ENCODE measurements at regions not wholly inside any gene's neighbourhood (a gene's known extent, or its start where the extent isn't known, plus 50 kb on each side); places are given as distances from the start of the nearest gene placed in this dataset.
"Not testable (repeated sequence)": the region's sequence is repeated elsewhere in the genome, so short reads cannot be mapped to it uniquely, and the experiment has no call there.

DNA sequence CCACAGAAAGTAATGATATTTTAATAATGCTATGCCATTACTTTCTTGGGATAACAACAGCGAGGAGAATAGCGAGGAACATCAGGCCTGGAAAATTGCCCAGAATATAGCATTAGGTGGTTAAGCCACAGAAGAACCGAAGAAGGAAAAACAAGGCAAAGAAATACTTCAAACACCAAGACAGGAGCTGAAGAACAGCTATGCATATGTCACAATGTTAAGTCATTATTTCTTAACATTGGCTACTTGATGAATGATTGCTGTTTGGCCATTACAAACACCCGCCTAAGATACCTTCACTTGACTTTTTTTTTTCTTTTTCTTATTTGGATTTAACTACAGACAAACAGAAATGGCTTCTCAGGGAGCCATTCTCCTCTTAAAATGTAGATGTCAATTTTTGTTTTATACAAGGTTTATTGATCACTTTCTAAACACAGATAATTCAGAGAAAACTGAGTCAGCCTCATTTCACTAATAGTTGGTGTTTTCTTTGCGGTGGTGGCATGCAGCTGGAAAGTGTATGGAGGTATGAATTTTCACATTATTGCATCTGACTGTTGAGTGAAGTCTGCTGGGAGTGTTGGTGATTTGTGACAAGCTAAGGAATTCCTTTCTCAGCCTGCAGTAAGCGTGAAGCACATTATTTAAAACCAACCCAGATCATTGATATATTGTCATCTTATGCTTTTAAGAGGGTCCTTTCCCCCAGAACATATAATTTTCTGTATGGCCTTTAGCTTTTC lies 705.7 kb upstream of the NR2F2 start:
- intact Hi-C loops (cut with micrococcal nuclease), result no loop called here

DNA sequence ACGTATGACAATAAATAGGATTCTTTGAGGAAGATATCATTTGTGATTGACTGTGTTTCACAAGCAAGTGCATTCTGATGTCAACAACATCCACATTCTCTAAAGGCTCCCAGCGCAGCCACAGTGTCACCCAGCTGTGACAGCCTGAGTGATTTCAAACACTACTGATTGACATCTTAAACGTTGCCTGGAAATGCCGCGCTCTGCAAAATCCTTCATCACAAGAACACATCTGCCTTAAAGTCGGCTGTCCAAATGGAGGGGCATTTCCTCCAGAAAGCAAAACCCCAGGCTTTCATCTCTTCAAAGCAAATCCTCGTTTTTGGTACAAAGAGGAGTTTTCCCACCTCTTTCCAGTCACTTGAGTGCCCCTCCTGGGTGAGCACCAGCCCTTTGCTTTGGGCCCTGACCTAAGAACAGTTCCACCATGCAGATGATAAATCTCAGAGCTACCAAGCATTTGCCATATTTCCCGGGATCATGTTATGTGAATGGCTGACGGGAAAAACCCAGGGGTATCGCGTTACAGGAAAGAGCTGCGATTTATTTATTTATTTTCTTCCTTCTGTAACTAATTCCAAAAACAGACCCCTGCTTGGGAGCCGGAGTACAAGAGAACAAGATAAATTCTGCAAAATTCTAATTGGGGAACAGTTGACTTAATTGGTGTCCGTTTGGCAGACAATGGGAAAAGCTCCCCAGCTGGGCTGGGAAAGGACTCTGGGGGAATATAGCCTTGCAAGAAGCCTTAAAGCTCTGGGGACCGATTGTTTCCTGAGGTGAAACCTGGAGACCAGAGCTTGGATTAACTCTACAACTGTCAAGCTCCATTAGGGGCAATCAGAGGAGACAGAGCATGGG lies 703.8 kb upstream of the NR2F2 start:
- intact Hi-C loops (cut with micrococcal nuclease), result no loop called here

DNA sequence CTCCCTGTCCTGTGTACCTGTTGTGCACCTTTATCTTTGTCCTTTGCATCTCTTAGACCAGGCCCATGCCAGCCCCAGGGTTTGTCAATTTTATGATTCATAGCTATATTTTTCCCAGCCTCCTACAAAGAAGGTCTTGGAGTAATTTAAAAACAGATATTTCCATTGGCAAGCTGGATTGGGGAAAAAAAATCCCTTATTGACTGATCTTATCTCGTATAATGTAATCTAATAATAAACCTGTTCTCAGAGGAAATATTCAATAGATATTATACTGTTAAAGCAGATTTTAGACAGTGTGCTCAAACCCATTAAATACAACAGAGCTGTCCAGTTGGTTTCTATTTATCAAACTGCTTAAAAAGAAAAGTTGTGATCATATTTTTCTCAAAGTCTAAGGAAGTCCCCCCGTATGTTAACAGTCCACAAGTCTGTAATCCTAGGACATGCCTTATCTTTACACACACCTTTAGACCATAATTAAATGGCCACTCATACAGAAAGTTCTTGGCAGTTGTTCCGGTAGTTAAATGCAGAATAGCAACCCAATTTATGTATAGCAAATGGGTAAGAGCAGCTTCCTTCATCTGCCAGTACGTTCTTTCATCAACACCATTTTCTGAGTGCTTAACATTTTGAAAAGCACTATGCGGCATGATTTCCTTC lies 700.9 kb upstream of the NR2F2 start:
- intact Hi-C loops (cut with micrococcal nuclease), result no loop called here

DNA sequence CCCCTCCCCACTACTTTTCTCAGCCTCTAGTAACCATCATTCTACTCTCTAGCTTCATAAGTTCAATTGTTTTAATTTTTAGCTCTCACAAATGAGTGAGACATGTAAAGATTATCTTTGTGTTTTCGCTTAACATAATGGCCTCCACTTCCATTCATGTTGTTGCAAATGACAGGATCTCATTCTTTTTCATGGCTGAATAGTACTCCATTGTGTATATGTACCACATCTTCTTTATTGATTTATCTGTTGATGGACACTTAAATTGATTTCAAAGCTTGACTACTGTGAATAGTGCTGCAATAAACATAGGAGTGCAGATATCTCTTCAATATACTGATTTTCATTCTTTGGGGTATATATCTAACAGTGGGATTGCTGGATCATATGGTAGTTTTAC lies 699.8 kb upstream of the NR2F2 start:
- intact Hi-C loops (cut with micrococcal nuclease), result no loop called here

DNA sequence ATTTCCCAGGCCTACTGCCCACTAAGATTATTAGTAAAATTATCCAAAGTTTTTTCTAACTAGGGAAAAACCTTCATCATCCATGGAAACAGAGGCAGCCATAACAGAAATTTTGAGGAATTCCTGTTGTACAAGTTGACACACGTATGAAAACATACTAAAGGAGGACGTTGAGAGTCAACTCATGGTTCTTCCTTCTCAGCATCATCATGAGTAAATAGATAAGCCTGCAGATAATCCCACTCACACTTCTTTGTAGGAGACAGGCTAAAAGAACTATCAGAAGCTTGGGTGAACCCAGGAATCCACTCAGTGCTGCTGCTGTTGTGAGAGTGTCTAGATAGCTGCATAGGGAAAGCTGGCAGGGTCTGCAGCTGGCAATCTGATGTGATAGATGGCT lies 694.8 kb upstream of the NR2F2 start:
- intact Hi-C loops (cut with micrococcal nuclease), result no loop called here

DNA sequence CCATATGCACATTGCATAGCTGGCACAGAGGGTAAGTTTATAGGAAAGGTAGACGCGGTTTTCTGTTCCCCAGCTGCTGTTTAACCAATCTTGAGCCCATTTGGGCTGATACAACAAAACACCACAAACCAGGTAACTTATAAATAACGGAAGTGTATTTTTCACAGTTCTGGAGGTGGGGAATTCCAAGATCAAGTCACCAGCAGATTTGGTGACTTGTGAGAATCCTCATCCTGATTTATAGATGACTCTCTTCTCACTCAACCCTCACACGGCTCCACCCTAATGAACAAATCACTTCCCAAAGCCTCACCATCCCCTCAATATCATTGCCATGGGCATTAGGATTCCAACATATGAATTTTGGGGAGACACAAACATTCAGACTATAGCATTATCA lies 694.4 kb upstream of the NR2F2 start:
- intact Hi-C loops (cut with micrococcal nuclease), result no loop called here

DNA sequence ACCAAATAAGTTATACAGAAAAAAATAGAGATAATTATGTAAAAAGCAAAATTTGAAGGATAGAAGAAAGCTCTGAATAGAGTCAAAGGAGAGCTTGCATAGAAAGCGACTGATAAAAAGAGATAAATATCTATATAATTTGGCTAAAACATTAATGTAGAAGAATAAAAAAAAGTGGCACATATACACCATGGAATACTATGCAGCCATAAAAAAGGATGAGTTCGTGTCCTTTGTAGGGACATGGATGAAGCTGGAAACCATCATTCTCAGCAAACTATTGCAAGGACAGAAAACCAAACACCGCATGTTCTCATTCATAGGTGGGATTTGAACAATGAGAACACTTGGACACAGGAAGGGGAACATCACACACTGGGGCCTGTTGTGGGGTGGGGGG lies 693.3 kb upstream of the NR2F2 start:
- intact Hi-C loops (cut with micrococcal nuclease), result not testable (repeated sequence)

DNA sequence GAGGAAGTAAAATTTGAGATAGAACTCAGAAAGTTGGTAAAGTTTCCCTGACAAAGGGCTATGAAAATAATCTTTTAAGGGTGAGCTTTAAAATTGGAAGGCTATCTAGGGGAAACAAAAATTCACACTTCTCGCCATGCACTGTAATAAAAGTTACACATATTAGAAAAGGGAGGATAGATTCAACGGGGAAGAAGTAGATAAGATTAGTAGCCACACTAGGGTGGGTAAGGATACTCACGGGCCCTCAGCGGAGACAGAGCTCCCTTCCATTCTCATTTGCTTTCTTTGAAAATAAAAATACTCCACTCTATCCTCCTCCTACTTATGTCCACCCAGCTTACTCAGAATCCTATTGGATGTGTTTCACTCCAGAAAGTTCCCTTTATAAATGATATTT lies 691.3 kb upstream of the NR2F2 start:
- intact Hi-C loops (cut with micrococcal nuclease), result no loop called here

DNA sequence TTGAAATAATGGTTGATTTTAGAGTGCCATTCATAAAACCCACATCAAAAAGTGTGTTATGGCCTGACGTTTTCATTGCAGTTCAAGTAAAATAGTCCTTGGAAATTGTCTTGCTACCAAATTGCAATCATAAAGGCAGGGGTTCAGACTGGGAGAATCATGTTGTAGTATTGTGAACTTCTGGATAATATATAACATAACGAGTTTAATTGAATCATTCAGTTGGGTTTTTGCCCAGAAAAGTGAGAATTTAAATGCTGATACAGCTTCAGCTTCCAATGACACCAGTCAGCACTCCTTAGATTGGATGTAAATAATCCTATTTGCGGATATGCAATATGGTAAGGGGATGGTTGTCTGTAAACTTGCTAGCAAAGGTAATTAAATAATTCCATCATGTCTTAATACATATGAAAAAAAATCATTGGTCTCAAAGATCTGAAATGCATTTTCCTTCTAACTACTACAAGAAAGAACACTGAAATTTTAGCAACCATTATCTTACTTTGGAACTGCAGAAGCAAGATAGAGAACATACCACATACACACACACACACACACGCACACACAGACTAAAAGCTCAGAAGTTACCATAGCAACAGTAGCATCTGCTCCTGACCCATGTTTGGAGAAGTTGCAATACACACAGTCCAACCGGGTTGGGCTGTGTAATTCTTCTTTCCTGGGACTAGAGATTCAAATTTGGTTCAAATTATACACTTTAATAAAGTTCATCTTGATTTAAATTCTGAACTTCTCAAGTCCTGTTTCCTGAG lies 686.2 kb upstream of the NR2F2 start:
- intact Hi-C loops (cut with micrococcal nuclease), result no loop called here

DNA sequence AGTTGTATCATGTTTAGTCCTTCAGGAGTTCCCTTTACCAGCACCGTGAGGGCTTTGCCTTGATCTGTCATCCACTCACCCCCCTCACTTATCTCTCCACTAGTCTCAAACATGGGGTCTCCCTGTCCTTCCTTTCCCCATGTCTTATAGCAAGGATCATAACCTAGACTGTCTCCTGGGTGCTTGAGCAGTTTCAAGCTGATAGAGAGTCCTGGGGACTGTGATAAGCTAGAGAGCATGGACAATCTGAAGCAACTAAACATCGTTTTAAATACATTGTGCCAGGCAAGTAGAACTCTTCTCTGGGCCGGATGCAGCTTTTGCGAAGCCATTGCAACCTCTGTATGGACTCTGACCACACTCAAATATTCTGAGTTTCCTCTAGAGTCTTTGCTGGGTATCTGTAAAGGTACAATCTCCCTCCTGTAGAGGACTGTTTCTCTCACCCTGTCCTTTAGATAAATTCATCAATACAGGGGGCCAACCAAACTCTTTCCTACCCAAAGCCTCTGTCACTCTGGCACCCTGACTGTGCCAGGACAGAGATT lies 684.6 kb upstream of the NR2F2 start:
- intact Hi-C loops (cut with micrococcal nuclease), result no loop called here

DNA sequence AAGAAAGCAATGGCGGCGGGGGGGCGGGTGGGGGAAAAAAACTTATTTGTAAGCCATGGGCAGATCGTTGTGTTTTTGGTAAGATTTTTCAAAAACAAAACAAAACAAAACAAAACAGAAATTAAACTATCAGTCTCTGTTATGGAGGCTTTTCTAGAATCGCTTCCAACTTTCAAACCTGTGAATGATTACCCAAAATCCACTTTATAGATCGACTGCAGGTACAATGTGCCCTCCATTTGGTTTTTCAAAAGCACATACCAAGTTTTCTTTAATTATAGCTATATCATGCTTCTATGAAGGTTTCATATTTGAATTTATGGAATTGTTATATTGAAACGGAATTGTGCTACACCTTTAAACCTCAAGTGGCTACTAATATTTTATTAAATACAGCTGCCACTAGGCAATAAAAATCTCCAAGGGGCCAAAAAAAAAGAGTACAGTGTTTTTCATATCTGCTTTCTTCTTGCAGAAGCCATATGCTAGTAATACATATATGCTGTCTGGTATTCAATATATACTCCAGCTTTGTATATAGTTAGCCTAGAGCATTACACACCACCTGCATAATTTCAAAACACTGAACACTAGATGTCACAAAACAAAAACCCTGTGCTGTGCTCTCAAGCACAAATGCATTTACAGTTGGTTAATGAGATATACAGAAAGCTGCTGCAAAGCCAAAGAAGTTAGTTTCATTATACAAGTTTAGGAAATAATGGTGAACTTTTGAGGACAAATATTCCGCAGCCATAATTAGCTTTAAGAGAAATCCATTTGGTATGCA lies 683.8 kb upstream of the NR2F2 start:
- intact Hi-C loops (cut with micrococcal nuclease), result no loop called here

DNA sequence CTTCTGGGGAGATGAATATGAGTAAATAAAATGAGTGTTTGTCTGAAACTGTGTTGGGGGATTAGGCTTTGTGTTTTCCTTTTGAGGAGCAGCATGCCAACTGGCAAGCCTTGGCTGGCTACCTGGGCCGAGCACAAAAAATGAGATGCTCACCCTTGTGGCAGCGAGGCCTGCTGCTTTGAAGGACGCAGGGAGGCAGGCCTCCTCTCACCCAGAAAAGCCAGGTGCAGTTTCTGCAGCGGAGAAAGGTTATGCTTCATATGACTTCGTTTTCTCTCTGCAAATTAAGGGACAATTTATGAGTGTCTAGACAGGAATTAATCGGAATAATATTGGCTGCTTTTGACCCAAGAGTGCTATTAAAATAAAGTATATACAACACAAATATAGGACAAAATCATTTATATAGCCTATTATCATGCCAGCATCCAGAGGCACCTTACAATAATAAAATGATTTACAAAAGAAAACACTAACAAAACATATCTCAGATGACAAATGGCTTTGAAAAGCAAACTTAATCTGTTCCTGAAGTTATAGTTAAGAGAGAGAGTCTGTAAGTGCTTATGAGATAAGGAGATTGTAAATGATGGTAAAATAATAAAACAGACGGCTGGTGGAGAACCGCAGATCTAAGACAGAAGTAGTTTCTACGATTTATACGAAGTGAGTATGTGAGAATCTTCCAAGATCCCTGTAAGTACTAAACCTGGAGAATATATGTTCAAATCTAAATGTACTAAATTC lies 682.8 kb upstream of the NR2F2 start:
- intact Hi-C loops (cut with micrococcal nuclease), result no loop called here

DNA sequence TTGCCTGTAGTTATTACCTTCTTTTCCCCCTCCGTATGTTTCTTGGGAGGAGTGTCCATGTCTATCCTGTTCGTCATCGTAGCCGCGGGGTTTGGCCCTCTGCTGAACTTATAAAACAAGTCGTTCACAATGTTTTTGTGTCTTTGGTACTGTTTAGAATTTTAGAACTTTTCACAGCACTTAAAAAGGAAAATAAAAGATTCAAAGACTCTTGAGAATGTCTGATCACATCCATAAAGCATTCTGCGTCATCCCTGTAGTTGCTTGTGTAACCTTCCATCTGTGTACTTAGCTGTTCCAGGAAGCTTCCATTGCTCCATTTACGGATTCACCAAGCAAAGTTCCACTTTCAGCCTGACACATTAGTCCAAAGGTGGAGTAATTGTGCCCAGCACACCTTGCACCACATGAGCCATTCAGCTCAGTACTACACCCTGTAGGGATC lies 677.1 kb upstream of the NR2F2 start:
- intact Hi-C loops (cut with micrococcal nuclease), result no loop called here

DNA sequence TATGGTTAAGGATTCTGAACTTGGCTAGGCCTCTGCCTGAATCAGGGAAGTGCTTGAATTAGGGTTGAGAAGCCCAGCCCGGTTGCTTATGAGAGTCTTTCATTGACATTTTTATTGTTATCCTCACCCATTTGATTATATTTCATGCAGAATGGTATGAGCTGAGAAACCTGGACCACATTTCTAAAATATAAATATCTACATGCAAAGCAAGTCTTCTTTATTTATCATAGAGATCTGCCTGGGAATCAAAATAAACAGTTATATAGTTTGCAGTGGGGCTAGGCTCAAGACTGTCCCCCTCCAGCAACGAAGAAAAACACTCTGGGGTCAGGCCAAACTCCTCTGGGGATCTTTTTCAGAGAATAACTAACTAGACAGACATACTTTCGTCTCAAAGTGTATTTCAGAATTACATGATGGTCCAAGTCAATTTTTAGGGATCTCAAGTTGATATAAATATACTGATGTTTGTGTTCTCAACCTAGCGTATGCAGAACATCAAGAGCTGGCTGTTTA lies 675.4 kb upstream of the NR2F2 start:
- intact Hi-C loops (cut with micrococcal nuclease), result no loop called here

DNA sequence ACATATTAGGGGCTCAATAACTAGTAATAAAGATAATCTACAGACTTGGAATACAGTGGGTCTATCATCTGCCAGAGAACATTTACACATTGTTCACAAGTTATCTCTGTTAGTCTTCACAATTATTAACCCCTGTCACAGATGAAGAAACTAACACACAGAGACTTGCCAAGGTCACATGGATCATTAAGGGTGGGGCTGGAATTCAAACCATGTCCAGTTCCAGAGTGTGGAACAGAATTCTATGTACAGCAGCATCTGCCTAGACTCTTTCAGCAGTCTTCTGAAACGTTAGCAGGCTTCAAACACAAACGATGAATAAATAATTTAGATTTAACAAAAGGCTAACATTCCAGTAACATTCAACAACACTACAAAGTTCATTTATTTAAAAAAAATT lies 673.9 kb upstream of the NR2F2 start:
- intact Hi-C loops (cut with micrococcal nuclease), result no loop called here

DNA sequence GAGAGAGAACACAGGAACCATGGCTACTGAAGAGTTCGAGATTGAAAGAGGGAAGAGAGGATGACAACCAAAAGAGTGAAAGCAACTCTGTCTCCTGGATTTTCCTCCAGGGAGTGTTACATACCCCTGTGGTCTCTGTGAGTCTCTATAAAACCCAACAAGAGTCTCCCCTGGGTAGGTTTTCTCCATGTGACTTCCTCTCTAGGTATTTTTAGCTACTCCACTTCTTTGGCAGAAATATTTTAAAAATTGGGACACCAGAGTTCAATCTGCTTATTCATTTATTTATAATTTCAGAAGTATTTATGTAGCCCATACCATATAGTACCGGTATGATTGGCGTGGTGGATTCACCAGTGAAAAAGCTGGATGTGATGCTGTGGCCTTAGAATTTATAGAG lies 671.7 kb upstream of the NR2F2 start:
- intact Hi-C loops (cut with micrococcal nuclease), result no loop called here

DNA sequence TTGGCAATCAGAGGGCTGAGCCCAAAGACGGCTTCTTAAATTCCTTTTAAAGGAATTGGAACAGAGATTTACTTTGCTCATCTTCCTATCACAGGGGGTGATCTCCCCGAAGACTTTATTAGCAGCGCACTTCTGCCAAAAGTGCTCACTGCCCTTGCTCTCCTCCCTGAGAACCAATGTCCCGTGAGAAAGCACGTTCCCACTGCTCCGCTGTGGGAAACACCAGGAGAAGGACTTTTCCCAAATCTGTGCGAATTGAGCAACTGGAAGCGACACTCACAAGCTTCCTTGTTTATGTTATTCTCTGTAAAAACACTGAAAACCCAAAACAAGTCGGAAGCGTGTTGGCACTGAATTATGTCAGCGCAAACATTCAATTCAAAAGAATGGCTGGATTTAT lies 670.8 kb upstream of the NR2F2 start:
- intact Hi-C loops (cut with micrococcal nuclease), result no loop called here

DNA sequence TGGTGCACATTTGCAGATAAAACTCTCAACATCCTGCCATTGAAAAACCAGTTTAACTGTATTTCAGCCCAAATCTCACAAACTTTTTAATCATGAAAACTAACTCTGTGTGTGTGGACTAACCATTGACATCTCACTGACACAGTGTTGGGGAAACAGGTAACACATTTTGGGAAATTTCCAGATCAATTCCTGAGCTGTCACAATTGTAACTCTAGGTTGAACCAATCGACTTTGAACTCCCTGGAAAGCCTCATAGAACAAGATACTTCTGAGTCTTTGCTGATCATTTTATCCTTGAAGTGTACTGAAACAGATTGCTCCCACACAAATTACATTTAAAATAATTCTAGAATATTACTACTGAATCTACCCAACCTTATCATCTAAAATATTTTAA lies 667.9 kb upstream of the NR2F2 start:
- intact Hi-C loops (cut with micrococcal nuclease), result no loop called here
